ENCODE measurements at regions not wholly inside any gene's neighbourhood (a gene's known extent, or its start where the extent isn't known, plus 50 kb on each side); places are given as distances from the start of the nearest gene placed in this dataset.
"Not testable (repeated sequence)": the region's sequence is repeated elsewhere in the genome, so short reads cannot be mapped to it uniquely, and the experiment has no call there.

GRCh38 chr7:114812570-114812969 is 109.3 kb upstream of the MDFIC start:
- no peak overlapping the region for H3K27ac ChIP-seq
- DNase-seq (ENCODE audit: low read depth in 1 of 2, low spot score in 1 of 2) (no peak), FAIRE-seq (no peak), ATAC-seq (no peak)
- 29% methylated on average over 1 of the region's 1 CpG for WGBS (ENCODE audit: missing lambda C conversion rate)
- POLR2A ChIA-PET: interaction anchor here (0.5 kb wide), 1 partner anchor 30 kb away, joined by 5 read pairs; no protein-coding TSS in a partner anchor
- H3K4me3 ChIP-seq: no peak overlapping the region
- H3K4me1 ChIP-seq: no peaks in the 10 kb centered on the region
- no peak overlapping the region for H3K4me2 ChIP-seq
- no peaks in the 10 kb centered on the region for H3K9me3 ChIP-seq
- CTCF ChIA-PET: interaction anchor here (0.6 kb wide), 1 partner anchor 9 kb away, joined by 4 read pairs; no protein-coding TSS in a partner anchor
- no peak for TF ChIP-seq NFE2L2 (conservative IDR thresholded peaks at IDR 0.05; ENCODE audit: low read length)

GRCh38 chr7:114813624-114814023 is 108.3 kb upstream of the MDFIC start:
- no peak for ATAC-seq
- POLR2A ChIA-PET: no interaction called here
- no peak overlapping the region for H3K4me3 ChIP-seq
- no peak for FAIRE-seq
- no peak for DNase-seq (ENCODE audit: low read depth in 1 of 2, low spot score in 1 of 2)
- H3K4me2 ChIP-seq: no peak overlapping the region
- CTCF ChIA-PET: interaction anchor here (1.2 kb wide), 1 partner anchor 8 kb away, joined by 5 read pairs; no protein-coding TSS in a partner anchor
- TF ChIP-seq BHLHE40 (IDR thresholded peaks at IDR 0.05; ENCODE audit: low read depth, low read length) (no peak), ZFP36 (IDR thresholded peaks at IDR 0.05; ENCODE audit: borderline replicate concordance, partially characterized antibody) (no peak)
- TF ChIP-seq, protein P1, sequence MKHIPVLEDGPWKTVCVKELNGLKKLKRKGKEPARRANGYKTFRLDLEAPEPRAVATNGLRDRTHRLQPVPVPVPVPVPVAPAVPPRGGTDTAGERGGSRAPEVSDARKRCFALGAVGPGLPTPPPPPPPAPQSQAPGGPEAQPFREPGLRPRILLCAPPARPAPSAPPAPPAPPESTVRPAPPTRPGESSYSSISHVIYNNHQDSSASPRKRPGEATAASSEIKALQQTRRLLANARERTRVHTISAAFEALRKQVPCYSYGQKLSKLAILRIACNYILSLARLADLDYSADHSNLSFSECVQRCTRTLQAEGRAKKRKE (CRISPR knock-in tag; IDR thresholded peaks at IDR 0.05; ENCODE audit: low read depth): no peak
- H3K9me3 ChIP-seq: no peaks in the 10 kb centered on the region
- WGBS (ENCODE audit: missing lambda C conversion rate): 87% methylated on average over 3 of the region's 3 CpGs
- H3K4me1 ChIP-seq: peaks cover 6% of the 10 kb centered on the region
- H3K27ac ChIP-seq: no peak overlapping the region

GRCh38 chr7:114817036-114817435 is 104.9 kb upstream of the MDFIC start:
- H3K4me2 ChIP-seq; H3K4me3 ChIP-seq; CTCF ChIA-PET; POLR2A ChIA-PET; ATAC-seq; FAIRE-seq; DNase-seq (ENCODE audit: low read depth in 1 of 2, low spot score in 1 of 2); H3K27ac ChIP-seq; H3K9me3 ChIP-seq: not testable (repeated sequence)
- peaks cover 25% of the 10 kb centered on the region for H3K4me1 ChIP-seq
- 90% methylated on average over 7 of the region's 7 CpGs for WGBS (ENCODE audit: missing lambda C conversion rate)

GRCh38 chr7:114818501-114818900 is 103.4 kb upstream of the MDFIC start:
- ChIA-PET CTCF (no interaction called here), POLR2A (no interaction called here)
- FAIRE-seq (no peak), ATAC-seq (0 out of 6 replicates have a peak, but pooled peaks of 1 of the 2 experiments have one; percentile 19), DNase-seq (ENCODE audit: low read depth in 1 of 2, low spot score in 1 of 2) (peak; percentile 25 to 41)
- peaks cover 25% of the 10 kb centered on the region for H3K4me1 ChIP-seq
- TF ChIP-seq REST (IDR thresholded peaks at IDR 0.05): no peak
- TF ChIP-seq, protein P2, sequence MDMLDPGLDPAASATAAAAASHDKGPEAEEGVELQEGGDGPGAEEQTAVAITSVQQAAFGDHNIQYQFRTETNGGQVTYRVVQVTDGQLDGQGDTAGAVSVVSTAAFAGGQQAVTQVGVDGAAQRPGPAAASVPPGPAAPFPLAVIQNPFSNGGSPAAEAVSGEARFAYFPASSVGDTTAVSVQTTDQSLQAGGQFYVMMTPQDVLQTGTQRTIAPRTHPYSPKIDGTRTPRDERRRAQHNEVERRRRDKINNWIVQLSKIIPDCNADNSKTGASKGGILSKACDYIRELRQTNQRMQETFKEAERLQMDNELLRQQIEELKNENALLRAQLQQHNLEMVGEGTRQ (IDR thresholded peaks at IDR 0.05): no peak
- TF ChIP-seq MAZ (IDR thresholded peaks at IDR 0.05; ENCODE audit: borderline replicate concordance, low read depth, low read length): no peak
- TF ChIP-seq EP300 (IDR thresholded peaks at IDR 0.05): no peak
- no peak for TF ChIP-seq ZFP36 (IDR thresholded peaks at IDR 0.05; ENCODE audit: borderline replicate concordance, partially characterized antibody)
- peak; percentile 60; the same call in 1 of the 2 replicates for TF ChIP-seq JUNB (IDR thresholded peaks at IDR 0.05)
- TF ChIP-seq RARB (CRISPR knock-in tag; IDR thresholded peaks at IDR 0.05): no peak
- TF ChIP-seq POLR2A (IDR thresholded peaks at IDR 0.05; ENCODE audit: low read length): no peak
- TF ChIP-seq FOSL2 (IDR thresholded peaks at IDR 0.05): peak; percentile 69
- peak; percentile 86 for TF ChIP-seq FOSL2 (CRISPR knock-in tag; IDR thresholded peaks at IDR 0.05)
- no peak for TF ChIP-seq FOXS1 (CRISPR knock-in tag; IDR thresholded peaks at IDR 0.05)
- TF ChIP-seq KDM5A (IDR thresholded peaks at IDR 0.05): no peak
- no peak for TF ChIP-seq E2F6 (IDR thresholded peaks at IDR 0.05; ENCODE audit: borderline replicate concordance, low read depth)
- peak overlapping the region; percentile 56 for H3K4me2 ChIP-seq
- peak overlapping the region; percentile 68 to 79 for H3K27ac ChIP-seq
- 40% methylated on average over 3 of the region's 3 CpGs for WGBS (ENCODE audit: missing lambda C conversion rate)
- H3K9me3 ChIP-seq: no peaks in the 10 kb centered on the region
- H3K4me3 ChIP-seq: no peak overlapping the region
